Dendritic cell treated with granulocyte-macrophage colony-stimulating factor and Interleukin-4, amounts not matched to agents 40 ng/mL and 50 ng/mL, for 4 days (primary cell): ENCODE measurements at regions not wholly inside any gene's neighbourhood (a gene's known extent, or its start where the extent isn't known, plus 50 kb on each side); places are given as distances from the start of the nearest gene placed in this dataset.

Experiments used
- H3K27ac Mint-ChIP-seq: one replicate; pipeline ENCODE4 v1.8.0; 2022; ENCODE audit warnings: mild to moderate bottlenecking, mixed read lengths
- H3K27me3 Mint-ChIP-seq: one replicate; pipeline ENCODE4 v1.8.0; 2022; ENCODE audit warnings: mild to moderate bottlenecking, mixed read lengths
- H3K36me3 Mint-ChIP-seq: one replicate; pipeline ENCODE4 v1.8.0; 2022; ENCODE audit warnings: low read depth, mixed read lengths
- H3K4me1 Mint-ChIP-seq: one replicate; pipeline ENCODE4 v1.8.0; 2022; ENCODE audit warnings: low read depth, mixed read lengths
- H3K4me3 Mint-ChIP-seq: one replicate; pipeline ENCODE4 v1.8.0; 2022; ENCODE audit warnings: mild to moderate bottlenecking, moderate library complexity, mixed read lengths
- H3K9me3 Mint-ChIP-seq: one replicate; pipeline ENCODE4 v1.8.0; 2022; ENCODE audit warnings: mixed read lengths
- intact Hi-C: fragments of 100-400 bp; cut with micrococcal nuclease; formaldehyde crosslinking; loops from one replicate; pipeline ENCODE4 v1.15.0; 2022

DNA sequence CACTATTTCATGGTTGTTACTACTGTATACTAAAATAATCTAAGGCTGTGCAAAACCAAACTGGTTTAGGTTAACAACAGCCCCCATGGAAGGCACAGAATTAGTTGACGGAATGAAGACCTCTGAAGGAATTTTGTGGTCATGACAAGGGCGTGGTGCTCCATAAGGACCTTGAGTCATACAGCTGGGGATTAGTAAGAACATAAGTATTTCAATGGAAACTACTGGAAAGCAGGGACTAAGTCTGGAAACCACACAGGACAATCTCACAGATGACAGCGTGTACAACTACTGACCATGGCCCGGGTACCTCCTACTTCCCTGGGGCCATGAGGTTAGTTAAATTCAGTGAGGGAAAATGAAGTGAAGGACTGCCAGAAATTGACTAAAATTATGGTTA lies 98.5 kb upstream of the PLEKHA5 start:
- Mint-ChIP-seq H3K36me3 (no peaks in the 10 kb centered on the region), H3K4me1 (no peaks in the 10 kb centered on the region), H3K27me3 (no peaks in the 10 kb centered on the region), H3K27ac (no peak overlapping the region), H3K4me3 (no peak overlapping the region), H3K9me3 (peaks cover 42% of the 10 kb centered on the region)
- intact Hi-C loops = no loop called here

DNA sequence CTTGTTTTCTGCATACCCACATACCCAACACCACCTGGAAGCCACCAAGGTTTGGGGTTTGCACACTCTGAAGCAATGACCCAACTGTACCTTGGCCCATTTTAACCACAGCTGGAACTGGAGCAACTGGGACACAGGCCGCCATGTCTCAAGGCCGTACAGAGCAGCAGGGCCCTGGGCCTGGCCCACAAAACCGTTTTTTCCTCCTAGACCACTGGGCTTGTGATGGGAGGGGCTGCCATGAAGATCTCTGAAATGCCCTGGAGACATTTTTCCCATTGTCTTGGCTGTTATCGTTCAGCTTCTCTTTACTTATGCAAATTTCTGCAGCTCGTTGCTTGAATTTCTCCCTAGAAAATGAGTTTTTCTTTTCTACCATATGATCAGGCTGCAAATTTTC lies 96.7 kb upstream of the PLEKHA5 start:
- Mint-ChIP-seq H3K4me1 (no peaks in the 10 kb centered on the region), H3K4me3 (no peak overlapping the region), H3K27me3 (no peaks in the 10 kb centered on the region), H3K36me3 (no peaks in the 10 kb centered on the region), H3K27ac (no peak overlapping the region), H3K9me3 (peaks cover 42% of the 10 kb centered on the region)
- intact Hi-C loops = no loop called here

DNA sequence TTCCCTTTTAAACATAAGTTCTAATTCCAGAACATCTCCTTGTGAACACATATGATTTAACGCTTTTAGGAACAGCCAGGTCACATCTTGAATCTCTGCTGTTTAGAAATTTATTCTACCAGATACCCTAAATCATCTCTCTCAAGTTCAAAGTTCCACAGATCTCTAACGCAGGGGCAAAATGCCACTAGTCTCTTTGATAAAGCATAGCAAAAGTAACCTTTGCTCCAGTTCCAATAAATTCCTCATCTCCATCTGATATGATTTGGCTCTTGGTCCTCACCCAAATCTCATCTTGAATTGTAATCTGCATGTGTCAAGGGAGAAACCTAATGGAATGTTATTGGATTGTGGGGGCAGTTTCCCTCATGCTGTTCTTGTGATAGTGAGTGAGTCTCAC lies 96.3 kb upstream of the PLEKHA5 start:
- H3K27ac Mint-ChIP-seq = no peak overlapping the region
- H3K4me1 Mint-ChIP-seq = no peaks in the 10 kb centered on the region
- no peak overlapping the region for H3K4me3 Mint-ChIP-seq
- H3K27me3 Mint-ChIP-seq = no peaks in the 10 kb centered on the region
- intact Hi-C loops = no loop called here
- H3K9me3 Mint-ChIP-seq = peaks cover 42% of the 10 kb centered on the region
- H3K36me3 Mint-ChIP-seq = no peaks in the 10 kb centered on the region

DNA sequence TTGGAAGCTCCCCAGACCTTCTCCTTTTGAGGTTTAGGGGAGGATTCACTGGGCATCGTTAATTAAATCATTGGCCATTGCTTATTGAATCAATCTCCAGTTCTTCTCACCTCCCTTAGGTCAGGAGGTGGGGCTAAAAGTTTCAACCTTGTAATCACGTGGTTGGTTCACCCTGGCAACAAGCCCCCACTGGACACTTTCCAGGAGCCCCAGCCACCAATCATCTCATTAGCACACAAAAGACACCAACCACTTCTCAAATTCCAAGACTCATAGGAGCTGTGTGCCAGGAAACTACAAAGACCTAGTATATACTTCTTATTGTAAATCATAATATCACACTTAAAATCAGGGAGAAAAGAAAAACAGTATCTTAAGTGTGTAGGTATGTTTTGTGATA lies 94.6 kb upstream of the PLEKHA5 start:
- intact Hi-C loops = no loop called here
- no peak overlapping the region for H3K4me3 Mint-ChIP-seq

DNA sequence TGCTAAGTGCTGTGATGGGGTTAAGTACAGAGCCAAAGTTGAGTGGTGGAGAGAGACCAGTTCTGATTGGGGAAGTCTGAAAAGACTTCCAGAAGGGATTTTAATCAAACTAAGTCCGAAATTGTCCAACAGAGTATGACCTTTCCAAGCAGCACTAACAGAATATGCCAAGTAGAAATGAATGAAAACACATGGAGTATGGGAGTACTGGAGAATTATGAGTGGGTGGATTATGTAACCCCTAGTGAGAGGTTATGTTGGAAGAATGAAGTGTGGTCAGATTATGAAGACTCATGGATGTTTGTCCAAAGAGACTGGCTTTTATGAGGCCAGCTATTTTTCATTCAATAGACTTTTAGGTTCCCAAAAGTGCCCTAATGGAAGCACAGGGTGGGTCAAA lies 94.0 kb upstream of the PLEKHA5 start:
- intact Hi-C loops = no loop called here
- H3K4me1 Mint-ChIP-seq = no peaks in the 10 kb centered on the region
- no peaks in the 10 kb centered on the region for H3K36me3 Mint-ChIP-seq
- H3K4me3 Mint-ChIP-seq = no peak overlapping the region
- no peak overlapping the region for H3K27ac Mint-ChIP-seq
- no peaks in the 10 kb centered on the region for H3K27me3 Mint-ChIP-seq
- H3K9me3 Mint-ChIP-seq = peaks cover 42% of the 10 kb centered on the region

More for the DNA sequence above, 94.6 kb upstream of the PLEKHA5 start:
- Mint-ChIP-seq H3K27ac (no peak overlapping the region), H3K36me3 (no peaks in the 10 kb centered on the region), H3K27me3 (no peaks in the 10 kb centered on the region), H3K9me3 (peaks cover 42% of the 10 kb centered on the region), H3K4me1 (no peaks in the 10 kb centered on the region)

DNA sequence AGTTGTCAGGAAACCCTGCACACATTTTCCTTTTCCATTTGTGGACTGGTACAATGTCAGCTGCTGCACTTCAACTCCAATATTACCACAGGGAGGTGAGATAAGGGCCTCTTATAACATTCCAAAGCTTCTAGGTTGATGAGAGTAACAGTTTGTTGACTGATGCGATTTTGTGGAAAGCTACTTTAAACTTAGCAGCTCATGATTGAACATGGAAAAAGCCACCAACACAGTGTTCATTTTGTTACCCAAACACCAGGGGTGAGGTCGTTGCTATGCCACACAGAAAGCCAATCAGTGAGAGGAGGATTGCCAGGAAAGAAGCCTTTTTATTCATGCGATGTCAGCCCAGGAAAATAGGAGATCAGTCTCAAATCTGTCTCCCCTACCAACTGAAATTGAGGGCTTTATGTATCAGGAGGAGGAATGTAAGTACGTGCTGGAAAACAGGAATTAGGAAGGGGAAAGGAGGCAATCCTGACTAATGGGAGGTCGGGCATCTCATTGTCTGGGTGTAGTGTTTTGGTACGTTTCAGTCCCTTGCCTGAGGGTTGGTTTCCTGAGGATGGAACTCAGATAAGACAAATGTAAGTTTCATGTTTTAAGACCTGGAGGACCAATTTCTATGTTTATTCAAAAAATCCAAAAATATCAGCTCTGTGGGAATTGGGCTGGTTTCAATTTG lies 92.7 kb upstream of the PLEKHA5 start:
- intact Hi-C loops = no loop called here
- H3K9me3 Mint-ChIP-seq = peaks cover 31% of the 10 kb centered on the region

DNA sequence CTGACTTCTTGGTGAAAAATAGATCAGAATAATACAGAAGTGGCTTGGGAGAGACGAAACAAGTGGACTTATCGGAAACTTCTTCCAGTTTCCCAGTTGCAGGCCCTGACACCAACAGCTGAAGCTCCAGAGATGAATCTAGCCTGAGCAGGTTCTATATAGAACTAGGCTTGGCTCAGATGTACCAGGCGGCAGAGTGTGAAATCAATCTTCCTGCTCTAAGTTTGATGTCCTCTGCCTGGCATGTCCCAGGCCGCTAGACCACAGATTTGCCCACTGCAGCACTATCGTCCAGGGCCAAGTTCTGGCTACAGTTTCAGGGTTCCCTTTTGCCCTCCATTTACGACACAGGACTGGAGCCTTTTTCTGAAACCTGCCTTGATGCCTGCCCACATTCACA lies 91.3 kb upstream of the PLEKHA5 start:
- Mint-ChIP-seq H3K36me3 (no peaks in the 10 kb centered on the region), H3K4me1 (no peaks in the 10 kb centered on the region), H3K27me3 (no peaks in the 10 kb centered on the region), H3K9me3 (peaks cover 17% of the 10 kb centered on the region), H3K4me3 (no peak overlapping the region), H3K27ac (no peak overlapping the region)
- intact Hi-C loops = no loop called here

More for the DNA sequence above, 92.7 kb upstream of the PLEKHA5 start:
- H3K36me3 Mint-ChIP-seq = no peaks in the 10 kb centered on the region
- no peaks in the 10 kb centered on the region for H3K4me1 Mint-ChIP-seq
- H3K27me3 Mint-ChIP-seq = no peaks in the 10 kb centered on the region
- H3K4me3 Mint-ChIP-seq = no peak overlapping the region
- no peak overlapping the region for H3K27ac Mint-ChIP-seq

DNA sequence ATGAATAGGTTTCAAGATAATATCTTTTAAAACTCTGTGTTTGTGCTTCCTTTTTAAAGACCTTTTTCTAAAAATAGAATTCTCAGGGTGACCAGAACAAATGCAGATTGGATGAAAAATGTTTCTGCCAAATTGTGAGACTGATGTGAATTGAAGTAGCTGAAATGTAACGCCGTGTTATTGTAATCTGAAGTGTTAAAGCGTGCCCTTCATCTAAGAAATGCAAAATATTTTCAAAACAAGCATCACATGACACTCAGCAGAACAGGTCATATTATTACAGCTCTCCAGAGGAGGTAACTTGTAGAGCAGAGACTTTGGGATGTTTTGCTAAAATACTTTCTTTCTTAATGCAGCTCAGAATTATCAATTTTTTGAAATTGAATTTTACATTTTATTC lies 90.0 kb upstream of the PLEKHA5 start:
- Mint-ChIP-seq H3K27ac (no peak overlapping the region), H3K36me3 (no peaks in the 10 kb centered on the region), H3K4me1 (no peaks in the 10 kb centered on the region), H3K9me3 (peaks cover 10% of the 10 kb centered on the region), H3K27me3 (no peaks in the 10 kb centered on the region), H3K4me3 (no peak overlapping the region)
- intact Hi-C loops = no loop called here

DNA sequence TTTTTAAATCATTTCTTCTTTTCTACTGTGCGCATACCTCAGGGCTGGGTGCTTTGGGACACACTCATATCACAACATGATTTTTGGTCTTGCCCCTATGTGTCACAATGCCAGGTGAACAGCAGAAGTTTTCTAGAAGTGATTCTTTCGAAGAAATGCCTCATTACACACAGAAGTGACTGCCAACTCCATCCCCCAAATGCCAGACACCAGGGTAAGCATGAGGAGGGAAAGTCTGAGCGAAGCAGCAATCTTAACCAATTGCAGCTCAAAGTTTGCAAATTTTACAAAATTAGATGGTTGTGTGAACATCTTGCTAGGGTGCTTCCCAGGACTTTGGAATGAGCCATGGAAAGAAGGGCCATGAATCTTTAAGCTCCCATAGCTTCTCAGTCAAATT lies 87.3 kb upstream of the PLEKHA5 start:
- H3K9me3 Mint-ChIP-seq = peaks cover 8% of the 10 kb centered on the region
- H3K36me3 Mint-ChIP-seq = no peaks in the 10 kb centered on the region
- H3K4me3 Mint-ChIP-seq = no peak overlapping the region
- no peaks in the 10 kb centered on the region for H3K27me3 Mint-ChIP-seq
- H3K27ac Mint-ChIP-seq = no peak overlapping the region
- H3K4me1 Mint-ChIP-seq = no peaks in the 10 kb centered on the region
- intact Hi-C loops = no loop called here

DNA sequence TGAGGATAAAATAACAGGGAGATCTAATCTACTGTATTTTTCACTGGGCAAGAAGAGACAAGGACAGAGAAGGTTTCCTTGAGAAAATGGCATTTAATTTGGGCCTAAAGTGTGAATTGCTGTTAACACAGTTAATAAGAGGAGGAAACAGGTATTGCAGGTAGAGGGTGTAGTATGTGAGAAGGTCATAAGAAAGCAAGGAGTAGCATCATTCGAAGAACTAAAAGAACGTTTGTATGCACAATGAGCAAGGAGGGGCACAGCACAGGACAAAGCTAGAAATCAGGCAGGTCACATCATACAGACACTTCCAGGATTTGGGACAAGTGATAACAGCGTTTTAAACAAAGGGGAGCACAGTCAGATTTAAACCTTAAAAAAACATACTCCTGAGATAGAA lies 85.1 kb upstream of the PLEKHA5 start:
- Mint-ChIP-seq H3K4me1 (no peaks in the 10 kb centered on the region), H3K27me3 (no peaks in the 10 kb centered on the region), H3K9me3 (peaks cover 8% of the 10 kb centered on the region), H3K4me3 (no peak overlapping the region), H3K27ac (no peak overlapping the region), H3K36me3 (no peaks in the 10 kb centered on the region)
- intact Hi-C loops = no loop called here

DNA sequence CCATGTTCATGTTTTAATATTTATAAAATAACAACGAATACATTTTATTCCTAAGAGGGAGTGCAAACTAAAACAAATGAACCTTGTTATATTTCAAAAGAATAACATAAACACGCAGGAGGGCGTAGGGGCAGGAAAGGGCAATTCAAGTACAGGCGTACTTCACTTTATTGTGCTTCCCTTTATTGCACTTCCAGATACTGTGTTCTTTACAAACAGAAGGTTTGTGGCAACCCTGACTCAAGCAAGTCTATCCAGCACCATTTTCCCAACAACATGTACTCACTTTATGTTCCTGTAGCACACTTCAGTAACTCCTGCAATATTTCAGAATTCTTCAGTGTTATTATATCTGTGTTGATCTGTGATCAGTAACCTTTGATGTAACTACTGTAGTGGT lies 84.6 kb upstream of the PLEKHA5 start:
- no peaks in the 10 kb centered on the region for H3K4me1 Mint-ChIP-seq
- no peaks in the 10 kb centered on the region for H3K36me3 Mint-ChIP-seq
- H3K27ac Mint-ChIP-seq = no peak overlapping the region
- H3K27me3 Mint-ChIP-seq = no peaks in the 10 kb centered on the region
- peaks cover 8% of the 10 kb centered on the region for H3K9me3 Mint-ChIP-seq
- no peak overlapping the region for H3K4me3 Mint-ChIP-seq
- intact Hi-C loops = no loop called here

DNA sequence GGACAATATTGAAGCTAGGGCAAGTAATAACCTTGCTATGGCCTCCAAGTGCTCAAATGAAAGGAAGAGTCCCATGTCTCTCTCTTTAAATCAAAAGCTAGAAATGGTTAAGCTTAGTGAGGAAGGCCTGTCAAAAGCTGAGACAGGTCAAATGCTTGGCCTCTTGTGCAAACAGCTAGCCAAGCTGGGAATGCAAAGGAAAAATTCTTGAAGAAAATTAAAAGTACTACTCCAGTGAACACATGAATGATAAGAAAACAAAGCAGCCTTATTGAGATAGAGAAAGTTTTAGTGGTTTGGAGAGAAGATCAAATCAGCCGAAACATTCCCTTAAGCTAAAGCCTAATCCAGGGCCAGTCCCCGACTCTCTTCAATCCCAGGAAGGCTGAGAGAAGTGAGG lies 84.1 kb upstream of the PLEKHA5 start:
- Mint-ChIP-seq H3K9me3 (peaks cover 8% of the 10 kb centered on the region), H3K4me1 (no peaks in the 10 kb centered on the region), H3K36me3 (no peaks in the 10 kb centered on the region), H3K27ac (no peak overlapping the region), H3K4me3 (no peak overlapping the region), H3K27me3 (no peaks in the 10 kb centered on the region)
- intact Hi-C loops = no loop called here

DNA sequence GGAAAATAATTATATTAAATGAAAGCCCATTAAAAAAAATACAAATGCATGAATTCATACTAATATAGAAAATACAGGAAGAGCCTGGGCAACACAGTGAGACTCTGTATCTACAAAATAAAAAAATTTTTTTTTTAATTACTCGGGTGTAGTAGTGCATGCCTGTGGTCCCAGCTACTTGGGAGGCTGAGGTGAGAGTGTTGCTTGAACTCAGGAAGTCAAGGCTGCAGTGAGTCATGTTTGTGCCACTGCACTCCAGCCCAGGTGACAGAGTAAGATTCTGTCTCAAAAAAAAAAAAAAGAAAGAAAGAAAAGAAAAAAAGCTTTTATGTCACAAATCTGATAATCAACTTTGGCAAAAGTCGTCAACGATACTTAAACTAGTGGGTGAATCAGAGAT lies 80.6 kb upstream of the PLEKHA5 start:
- no peaks in the 10 kb centered on the region for H3K4me1 Mint-ChIP-seq
- intact Hi-C loops = no loop called here
- H3K27ac Mint-ChIP-seq = no peak overlapping the region
- no peaks in the 10 kb centered on the region for H3K36me3 Mint-ChIP-seq
- no peak overlapping the region for H3K4me3 Mint-ChIP-seq
- H3K9me3 Mint-ChIP-seq = peaks cover 8% of the 10 kb centered on the region
- no peaks in the 10 kb centered on the region for H3K27me3 Mint-ChIP-seq

DNA sequence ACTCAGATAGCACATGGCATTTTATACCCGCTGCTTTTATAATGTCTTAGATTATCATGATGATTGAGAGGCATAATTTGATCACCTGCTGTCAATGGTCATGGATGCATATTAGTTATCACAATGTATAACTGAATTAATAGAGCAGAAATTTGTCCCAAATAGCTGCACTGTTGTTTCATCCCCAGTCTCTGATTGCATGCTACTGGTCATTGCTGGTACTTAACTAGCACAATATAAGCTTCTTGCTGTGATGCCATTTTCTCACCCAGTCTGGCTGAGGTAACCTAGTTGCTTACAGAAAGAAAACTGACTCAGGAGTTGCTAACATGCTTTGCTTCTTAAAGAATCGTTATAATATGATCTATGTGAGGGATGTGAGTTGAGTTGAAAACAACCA lies 76.8 kb upstream of the PLEKHA5 start:
- intact Hi-C loops = no loop called here
- H3K27ac Mint-ChIP-seq = no peak overlapping the region
- no peaks in the 10 kb centered on the region for H3K4me1 Mint-ChIP-seq
- no peaks in the 10 kb centered on the region for H3K9me3 Mint-ChIP-seq
- no peak overlapping the region for H3K4me3 Mint-ChIP-seq
- H3K36me3 Mint-ChIP-seq = no peaks in the 10 kb centered on the region
- H3K27me3 Mint-ChIP-seq = no peaks in the 10 kb centered on the region

DNA sequence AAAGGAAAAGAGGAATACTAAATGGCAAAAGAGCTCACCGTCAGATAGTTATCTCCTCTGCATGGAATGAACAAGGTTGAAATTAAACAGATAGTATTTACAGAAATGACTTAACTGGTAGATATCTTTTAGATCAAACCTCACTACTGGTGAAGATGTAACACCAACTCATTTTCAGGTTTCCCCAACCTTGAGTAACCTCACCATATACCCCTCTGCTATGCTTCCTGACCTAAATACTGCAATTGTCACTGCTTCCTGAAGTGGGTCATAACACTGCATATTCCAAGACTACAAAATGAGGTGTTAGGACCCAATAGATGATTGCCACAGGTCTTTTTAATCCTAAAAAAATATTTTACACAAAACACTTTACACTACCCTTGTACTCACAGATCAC lies 76.3 kb upstream of the PLEKHA5 start:
- H3K36me3 Mint-ChIP-seq = no peaks in the 10 kb centered on the region
- H3K27ac Mint-ChIP-seq = no peak overlapping the region
- H3K4me3 Mint-ChIP-seq = no peak overlapping the region
- no peaks in the 10 kb centered on the region for H3K9me3 Mint-ChIP-seq
- intact Hi-C loops = no loop called here
- no peaks in the 10 kb centered on the region for H3K4me1 Mint-ChIP-seq
- no peaks in the 10 kb centered on the region for H3K27me3 Mint-ChIP-seq
